ENCODE measurements at regions not wholly inside any gene's neighbourhood (a gene's known extent, or its start where the extent isn't known, plus 50 kb on each side); places are given as distances from the start of the nearest gene placed in this dataset.

DNA sequence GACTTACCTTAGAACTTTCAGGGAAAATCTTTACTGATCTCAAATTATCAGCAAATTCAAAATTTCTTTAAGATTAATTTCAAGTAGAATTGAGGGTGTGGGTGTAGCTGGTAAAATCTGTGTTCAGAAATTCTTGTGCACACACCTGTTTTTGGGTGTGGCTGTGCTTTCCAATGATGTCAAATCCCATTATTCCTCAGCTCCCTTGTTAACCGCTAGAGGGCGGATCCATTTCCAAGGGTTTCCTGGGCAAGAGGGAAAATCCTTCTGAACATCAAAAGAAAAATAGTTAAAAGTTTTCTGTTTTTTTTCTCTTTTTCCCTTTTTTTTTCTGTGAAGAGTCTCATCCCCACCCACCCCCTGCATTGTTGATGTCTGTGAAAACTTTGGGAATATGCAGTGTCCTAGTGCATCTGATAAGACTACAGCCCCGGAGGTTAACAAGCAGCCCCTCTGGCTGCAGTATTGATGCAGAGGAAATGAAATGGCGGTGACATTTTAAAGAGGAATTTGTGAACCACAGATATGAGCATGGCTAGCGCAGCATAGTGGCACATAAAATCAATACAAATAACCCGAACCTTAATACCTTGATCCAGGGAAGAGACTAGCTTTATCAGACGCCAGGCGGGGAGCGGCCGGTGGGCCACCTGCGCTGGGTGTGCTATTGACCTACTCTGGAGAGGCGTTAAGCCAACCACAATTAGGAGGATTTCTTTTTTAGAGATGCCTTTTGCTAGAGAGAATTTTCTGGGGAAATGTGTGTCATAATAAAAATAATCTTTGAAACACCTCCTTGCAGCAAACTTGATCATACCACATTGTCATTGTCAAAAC lies 130.9 kb downstream of the FOXA2 start:
- DNase-seq (ENCODE audit: low read depth), result peak; percentile 38
- peak; percentile 84 for TF ChIP-seq CTCF (IDR thresholded peaks at IDR 0.05; ENCODE audit: insufficient read depth, low read length)
- H3K4me3 ChIP-seq (ENCODE audit: low read depth, low read length), result no peak overlapping the region

- no peak for TF ChIP-seq CTCF (IDR thresholded peaks at IDR 0.05; ENCODE audit: insufficient read depth, low read length)
- no peak overlapping the region for H3K4me3 ChIP-seq (ENCODE audit: low read depth, low read length)
- no peak for DNase-seq (ENCODE audit: low read depth)
Observed at GRCh38 chr20:22452442-22453011, 131.8 kb downstream of the FOXA2 start.

DNA sequence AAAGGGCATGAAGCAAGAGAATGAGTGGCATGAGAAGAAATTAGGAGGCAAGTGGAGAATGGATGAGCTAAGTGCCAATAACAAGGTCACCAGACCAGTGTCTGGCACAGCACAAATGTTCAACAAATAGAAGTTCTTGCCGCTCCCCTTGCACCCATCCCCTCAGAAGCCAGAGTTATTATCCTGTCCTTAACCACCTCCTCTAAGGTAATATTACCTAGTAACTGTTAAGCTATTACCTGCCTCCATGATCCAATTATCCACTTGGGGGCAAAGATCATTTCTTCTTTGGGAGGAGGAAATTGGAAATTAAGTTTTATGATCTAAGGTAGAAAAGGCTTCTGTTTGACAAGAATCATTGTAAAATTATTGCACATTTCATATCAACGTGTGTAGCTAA lies 133.8 kb downstream of the FOXA2 start:
- no peak for DNase-seq (ENCODE audit: low read depth)
- H3K4me3 ChIP-seq (ENCODE audit: low read depth, low read length), result no peak overlapping the region
- TF ChIP-seq CTCF (IDR thresholded peaks at IDR 0.05; ENCODE audit: insufficient read depth, low read length), result no peak

GRCh38 chr20:22449188-22449973 lies 135.0 kb downstream of the FOXA2 start:
- no peak for TF ChIP-seq CTCF (IDR thresholded peaks at IDR 0.05; ENCODE audit: insufficient read depth, low read length)
- peak; percentile 54 for DNase-seq (ENCODE audit: low read depth)
- H3K4me3 ChIP-seq (ENCODE audit: low read depth, low read length), result no peak overlapping the region

GRCh38 chr20:22447447-22447778 lies 137.0 kb downstream of the FOXA2 start:
- H3K4me3 ChIP-seq (ENCODE audit: low read depth, low read length), result no peak overlapping the region
- no peak for TF ChIP-seq CTCF (IDR thresholded peaks at IDR 0.05; ENCODE audit: insufficient read depth, low read length)

DNA sequence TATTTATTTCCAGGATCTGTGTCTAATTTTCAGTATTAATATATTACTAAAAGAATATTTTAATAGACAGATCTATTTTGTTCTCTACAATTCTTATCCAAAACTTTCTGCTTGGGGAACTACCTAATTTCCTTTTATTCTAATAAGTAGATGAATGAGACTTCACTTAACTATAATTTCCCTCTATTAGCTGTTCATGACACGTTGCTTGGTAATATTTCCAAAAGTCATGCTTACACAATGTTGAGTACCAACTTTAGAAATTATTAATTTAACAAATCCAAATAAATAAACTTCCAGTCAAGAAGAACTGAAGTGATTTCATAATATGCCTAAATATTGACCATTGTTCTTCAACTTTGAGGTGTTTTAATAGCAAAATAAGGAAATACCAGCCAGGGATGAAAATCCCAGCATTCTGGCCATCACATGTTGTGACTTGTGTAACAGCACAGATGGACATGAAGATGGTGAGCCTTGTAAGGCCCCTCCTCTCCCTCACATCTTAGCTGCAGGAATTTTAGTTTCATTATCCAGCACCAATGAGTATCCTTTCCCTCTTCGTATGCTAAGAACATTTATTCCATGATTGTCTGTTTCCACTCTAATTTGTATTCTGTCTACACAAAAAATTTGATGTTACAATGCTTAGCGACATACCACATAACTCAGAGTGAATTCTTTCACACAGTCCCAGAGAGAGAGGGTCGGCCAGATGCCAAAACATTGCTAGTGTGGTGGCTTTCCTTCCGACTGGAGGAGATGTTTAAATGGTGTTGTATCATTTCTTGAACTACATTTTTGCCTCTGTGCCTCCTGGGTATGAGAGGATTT lies 137.5 kb downstream of the FOXA2 start:
- DNase-seq (ENCODE audit: low read depth), result peak; percentile 34
- no peak for TF ChIP-seq CTCF (IDR thresholded peaks at IDR 0.05; ENCODE audit: insufficient read depth, low read length)
- H3K4me3 ChIP-seq (ENCODE audit: low read depth, low read length), result no peak overlapping the region

More at GRCh38 chr20:22447447-22447778, 137.0 kb downstream of the FOXA2 start:
- no peak for DNase-seq (ENCODE audit: low read depth)

Data from fibroblast of the aortic adventitia (primary cell).